ENCODE measurements at regions not wholly inside any gene's neighbourhood (a gene's known extent, or its start where the extent isn't known, plus 50 kb on each side); places are given as distances from the start of the nearest gene placed in this dataset.

DNA sequence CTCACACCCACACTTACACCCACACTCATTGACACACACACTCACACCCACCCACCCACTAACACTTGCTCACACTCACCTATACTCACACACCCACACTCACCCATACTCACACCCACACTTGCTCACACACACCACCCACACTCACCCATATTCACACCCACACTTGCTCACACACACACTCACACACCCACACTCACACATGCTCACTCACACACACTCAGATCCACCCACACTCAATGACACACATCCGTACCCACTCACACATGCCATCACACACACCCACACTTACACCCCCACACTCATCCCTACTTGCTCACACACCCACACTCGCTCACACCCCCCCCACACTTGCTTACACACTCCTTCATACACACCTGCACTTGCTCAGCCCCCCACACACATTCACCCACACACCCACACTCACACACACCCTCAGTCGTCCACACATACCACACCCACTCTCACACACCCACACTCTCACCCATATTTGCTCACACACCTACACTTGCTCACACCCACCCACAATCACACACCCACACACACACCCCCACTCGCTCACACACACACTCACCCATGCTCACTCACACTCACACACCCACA is 321.1 kb upstream of the N4BP1 start:
- Histone ChIP-seq H3K27me3 (no peaks in the 10 kb centered on the region), H3K4me3 (no peak overlapping the region), H3K9me3 (no peaks in the 10 kb centered on the region), H3K27ac (no peak overlapping the region), H3K4me1 (ENCODE audit: insufficient read depth) (no peaks in the 10 kb centered on the region), H3K36me3 (no peaks in the 10 kb centered on the region)
- no peak for DNase-seq
- WGBS, 3 donors: 89 to 90% (median 90%) methylated on average over 4 of the region's 4 CpGs
- TF ChIP-seq POLR2A (IDR thresholded peaks at IDR 0.05) (no peak), EP300 (IDR thresholded peaks at IDR 0.05) (no peak)
- TF ChIP-seq, protein P1, sequence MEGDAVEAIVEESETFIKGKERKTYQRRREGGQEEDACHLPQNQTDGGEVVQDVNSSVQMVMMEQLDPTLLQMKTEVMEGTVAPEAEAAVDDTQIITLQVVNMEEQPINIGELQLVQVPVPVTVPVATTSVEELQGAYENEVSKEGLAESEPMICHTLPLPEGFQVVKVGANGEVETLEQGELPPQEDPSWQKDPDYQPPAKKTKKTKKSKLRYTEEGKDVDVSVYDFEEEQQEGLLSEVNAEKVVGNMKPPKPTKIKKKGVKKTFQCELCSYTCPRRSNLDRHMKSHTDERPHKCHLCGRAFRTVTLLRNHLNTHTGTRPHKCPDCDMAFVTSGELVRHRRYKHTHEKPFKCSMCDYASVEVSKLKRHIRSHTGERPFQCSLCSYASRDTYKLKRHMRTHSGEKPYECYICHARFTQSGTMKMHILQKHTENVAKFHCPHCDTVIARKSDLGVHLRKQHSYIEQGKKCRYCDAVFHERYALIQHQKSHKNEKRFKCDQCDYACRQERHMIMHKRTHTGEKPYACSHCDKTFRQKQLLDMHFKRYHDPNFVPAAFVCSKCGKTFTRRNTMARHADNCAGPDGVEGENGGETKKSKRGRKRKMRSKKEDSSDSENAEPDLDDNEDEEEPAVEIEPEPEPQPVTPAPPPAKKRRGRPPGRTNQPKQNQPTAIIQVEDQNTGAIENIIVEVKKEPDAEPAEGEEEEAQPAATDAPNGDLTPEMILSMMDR (IDR thresholded peaks at IDR 0.05): no peak
- intact Hi-C loops (cut with DNase I): no loop called here

DNA sequence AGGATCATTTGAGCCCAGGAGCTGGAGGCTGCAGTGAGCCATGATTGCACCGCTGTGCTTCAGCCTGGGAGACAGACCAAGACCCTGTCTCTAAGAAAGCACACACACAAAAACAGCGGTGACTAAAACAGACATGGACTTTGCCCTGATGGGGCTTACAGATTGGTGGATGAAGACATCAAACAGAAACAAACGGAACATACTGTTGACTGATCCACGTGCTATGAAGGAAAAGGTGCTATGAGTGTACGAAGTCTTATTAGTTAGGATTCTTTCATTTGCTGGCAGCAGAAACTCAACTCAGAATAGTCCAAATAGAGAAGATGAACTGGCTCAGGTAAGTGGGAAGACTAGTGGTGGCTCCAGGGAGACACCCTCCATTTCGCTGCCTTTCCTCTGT is 309.8 kb upstream of the N4BP1 start:
- intact Hi-C loops (cut with DNase I): no loop called here
- no peak for DNase-seq
- TF ChIP-seq EP300 (IDR thresholded peaks at IDR 0.05) (no peak), POLR2A (IDR thresholded peaks at IDR 0.05) (no peak)
- TF ChIP-seq, protein P1 (IDR thresholded peaks at IDR 0.05): no peak

DNA sequence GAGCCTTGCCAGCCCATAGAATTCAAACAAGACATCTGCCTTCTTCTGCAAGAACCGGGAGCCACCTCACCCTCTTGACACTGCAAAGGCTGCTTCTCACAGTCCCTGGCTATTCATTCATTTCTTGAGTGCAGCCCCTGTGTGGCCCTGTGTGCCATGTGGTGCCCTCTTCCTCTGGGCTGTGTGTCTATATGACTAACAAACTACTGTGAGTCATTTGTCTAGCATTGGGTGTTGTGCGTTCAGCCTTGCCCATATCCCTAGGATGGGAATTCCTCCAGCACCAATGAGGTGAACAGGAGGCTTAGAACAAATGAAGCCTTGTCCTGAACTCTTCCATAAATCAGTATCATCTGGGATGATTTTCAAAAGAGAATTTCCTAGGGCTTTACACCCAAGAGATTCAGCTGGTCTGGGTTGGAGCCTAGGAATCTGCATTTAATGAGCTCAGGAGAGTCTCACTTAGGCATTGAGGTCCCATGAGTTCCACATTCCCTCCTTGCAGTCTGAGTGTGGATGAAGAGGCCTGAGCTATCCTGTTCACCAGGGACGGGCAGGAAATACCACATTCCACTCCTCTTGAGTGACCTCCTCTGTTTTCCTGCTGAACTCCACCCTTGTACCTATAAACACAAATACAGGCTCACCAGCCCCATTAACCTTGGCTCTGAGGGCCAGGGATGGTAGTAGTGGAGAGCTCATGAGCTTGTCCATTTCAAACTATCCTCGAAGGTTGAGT is 308.7 kb upstream of the N4BP1 start:
- TF ChIP-seq, protein P1 (IDR thresholded peaks at IDR 0.05): no peak
- TF ChIP-seq EP300 (IDR thresholded peaks at IDR 0.05) (no peak), POLR2A (IDR thresholded peaks at IDR 0.05) (no peak)
- no peaks in the 10 kb centered on the region for H3K4me1 ChIP-seq (ENCODE audit: insufficient read depth)
- no peaks in the 10 kb centered on the region for H3K27me3 ChIP-seq
- DNase-seq: no peak
- intact Hi-C loops (cut with DNase I): no loop called here
- H3K4me3 ChIP-seq: no peak overlapping the region
- WGBS, 3 donors: 68 to 79% (median 70%) methylated on average over 4 of the region's 4 CpGs
- no peaks in the 10 kb centered on the region for H3K36me3 ChIP-seq
- H3K9me3 ChIP-seq: no peaks in the 10 kb centered on the region
- H3K27ac ChIP-seq: no peak overlapping the region

More for the DNA sequence above, 309.8 kb upstream of the N4BP1 start:
- Histone ChIP-seq H3K4me1 (ENCODE audit: insufficient read depth) (no peaks in the 10 kb centered on the region), H3K27ac (no peak overlapping the region), H3K27me3 (no peaks in the 10 kb centered on the region), H3K4me3 (no peak overlapping the region), H3K9me3 (no peaks in the 10 kb centered on the region), H3K36me3 (no peaks in the 10 kb centered on the region)
- WGBS, 3 donors: 86 to 93% (median 90%) methylated on average over 6 of the region's 6 CpGs

DNA sequence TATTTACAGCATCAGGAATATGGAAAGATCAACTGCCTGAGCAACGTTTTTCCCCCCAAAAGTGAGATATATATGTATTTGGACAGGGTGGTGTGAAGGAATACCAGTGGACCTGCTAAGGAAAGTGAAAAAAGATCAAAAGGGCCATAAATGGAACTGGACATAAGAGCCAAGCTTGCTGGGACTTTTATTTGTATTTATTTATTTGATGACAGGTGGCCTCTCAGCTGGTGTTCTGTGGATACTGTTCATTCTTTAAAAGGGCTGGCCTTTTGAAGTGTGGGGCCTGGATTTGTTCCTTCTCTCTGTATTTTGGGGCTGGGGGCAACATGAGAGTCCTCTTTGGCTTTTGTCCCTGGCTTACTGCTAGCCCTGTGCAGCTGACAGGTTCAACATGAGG is 306.6 kb upstream of the N4BP1 start:
- no peaks in the 10 kb centered on the region for H3K9me3 ChIP-seq

More for the DNA sequence above, 306.6 kb upstream of the N4BP1 start:
- Histone ChIP-seq H3K4me1 (ENCODE audit: insufficient read depth) (no peaks in the 10 kb centered on the region), H3K36me3 (no peaks in the 10 kb centered on the region), H3K27me3 (no peaks in the 10 kb centered on the region), H3K4me3 (no peak overlapping the region), H3K27ac (no peak overlapping the region)
- TF ChIP-seq, protein P1 (IDR thresholded peaks at IDR 0.05): no peak
- TF ChIP-seq EP300 (IDR thresholded peaks at IDR 0.05) (no peak), POLR2A (IDR thresholded peaks at IDR 0.05) (no peak)
- WGBS, 3 donors: 36 to 53% (median 41%) methylated on average over 1 of the region's 1 CpG
- intact Hi-C loops (cut with DNase I): no loop called here
- DNase-seq: no peak

Data from ovary (tissue), 7 donors.